ENCODE measurements at regions not wholly inside any gene's neighbourhood (a gene's known extent, or its start where the extent isn't known, plus 50 kb on each side); places are given as distances from the start of the nearest gene placed in this dataset.
A peak's percentile ranks its signal among the peaks of the same experiment; 100 is the strongest.

GRCh38 chr14:96630281-96630680 is 128.1 kb downstream of the PAPOLA start:
- Histone ChIP-seq H3K79me1 (ENCODE audit: insufficient read depth, low read depth, low read length, poor library complexity, severe bottlenecking) (no peaks in the 10 kb centered on the region), H3K9ac (ENCODE audit: extremely low read depth, insufficient read length, low read length) (no peak overlapping the region), H3K56ac (ENCODE audit: insufficient read length, low read depth, low read length) (no peak overlapping the region), H2AFZ (ENCODE audit: low read length) (no peak overlapping the region), H3T11ph (ENCODE audit: low read length) (no peak overlapping the region), H3K9me3 (ENCODE audit: control insufficient read depth, low read depth, low read length) (no peaks in the 10 kb centered on the region), H3K27ac (ENCODE audit: insufficient read length, low read depth, low read length) (no peak overlapping the region), H3K79me2 (ENCODE audit: insufficient read depth, low read length) (no peaks in the 10 kb centered on the region), H4K91ac (ENCODE audit: insufficient read length, low read depth, low read length) (no peak overlapping the region), H3K4ac (ENCODE audit: low read depth, low read length) (no peak overlapping the region), H2BK5ac (ENCODE audit: insufficient read length, low read length) (no peak overlapping the region), H2BK15ac (ENCODE audit: low read depth, low read length) (no peak overlapping the region), H3K4me1 (ENCODE audit: insufficient read depth, low read length) (no peaks in the 10 kb centered on the region), H2BK12ac (ENCODE audit: insufficient read length, low read depth, low read length) (no peak overlapping the region), H2BK20ac (ENCODE audit: low read depth, low read length, poor library complexity, severe bottlenecking) (no peak overlapping the region), H2AK5ac (ENCODE audit: insufficient read length, low read length) (no peak overlapping the region), H4K5ac (ENCODE audit: insufficient read length, low read depth, low read length) (no peak overlapping the region), H3K27me3 (ENCODE audit: insufficient read depth, low read length) (no peaks in the 10 kb centered on the region), H4K20me1 (ENCODE audit: control insufficient read depth, insufficient read depth, insufficient read length) (no peaks in the 10 kb centered on the region), H3K14ac (ENCODE audit: insufficient read depth, low read length) (no peak overlapping the region), H4K8ac (replicated peaks; ENCODE audit: insufficient read length, low read depth, low read length) (no peak overlapping the region), H2BK120ac (ENCODE audit: low read depth, low read length, poor library complexity, severe bottlenecking) (no peak overlapping the region), H3K23ac (ENCODE audit: insufficient read length, low read depth, low read length) (no peak overlapping the region), H3K23me2 (ENCODE audit: insufficient read length, low read depth, low read length, poor library complexity, severe bottlenecking) (no peaks in the 10 kb centered on the region), H3K4me2 (ENCODE audit: insufficient read depth, insufficient read length, low read length) (no peak overlapping the region), H3K18ac (ENCODE audit: insufficient read length, low read depth, low read length) (no peak overlapping the region)
- Mint-ChIP-seq H3K27me3 (ENCODE audit: low read depth) (peaks cover 1% of the 10 kb centered on the region), H3K4me1 (peaks cover 2 to 6% of the 10 kb centered on the region in 2 experiments; a peak in 3 of 4 replicates), H3K9me3 (no peaks in the 10 kb centered on the region; a peak in 2 of 5 replicates), H3K4me3 (no peak overlapping the region), H3K36me3 (ENCODE audit: insufficient read depth in 1 of 3, low read depth in 3 of 3) (no peaks in the 10 kb centered on the region), H3K27ac (no peak overlapping the region)
- DNase-seq: peak; percentile 8
- WGBS (ENCODE audit: extremely low coverage, insufficient read length, low lambda C conversion rate): no CpG with 5 or more reads among the region's 6 CpGs
- TF ChIP-seq CTCF (conservative IDR thresholded peaks at IDR 0.05): no peak

All from H9 (cell line).